ENCODE measurements at regions not wholly inside any gene's neighbourhood (a gene's known extent, or its start where the extent isn't known, plus 50 kb on each side); places are given as distances from the start of the nearest gene placed in this dataset.

- in situ Hi-C loops (cut with MboI; ENCODE audit: low sequenced_read_pairs) = no loop called here
Observed at GRCh38 chr3:72569754-72570440, 278.3 kb downstream of the SHQ1 start.

DNA sequence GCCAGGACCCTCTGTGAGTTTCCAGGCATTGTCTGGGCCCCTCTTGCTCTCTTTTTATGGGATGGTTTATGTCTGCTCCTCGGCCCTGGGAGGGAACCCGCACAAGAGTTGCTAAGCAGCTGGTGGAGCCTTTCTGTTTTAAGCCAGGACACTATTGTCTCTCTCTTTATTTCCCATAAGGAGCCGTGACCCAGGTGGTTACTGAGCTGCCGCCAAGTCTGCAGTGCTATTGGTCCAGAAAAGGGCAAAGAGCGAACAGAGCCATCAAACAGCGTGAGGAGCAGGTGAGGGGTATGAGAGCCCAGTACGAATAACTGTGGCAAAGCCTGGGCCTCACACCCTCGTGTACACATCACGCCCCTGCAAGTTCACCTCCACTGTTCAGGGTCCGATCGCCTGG is 280.2 kb downstream of the SHQ1 start:
- in situ Hi-C loops (cut with MboI; ENCODE audit: low sequenced_read_pairs) = no loop called here

DNA sequence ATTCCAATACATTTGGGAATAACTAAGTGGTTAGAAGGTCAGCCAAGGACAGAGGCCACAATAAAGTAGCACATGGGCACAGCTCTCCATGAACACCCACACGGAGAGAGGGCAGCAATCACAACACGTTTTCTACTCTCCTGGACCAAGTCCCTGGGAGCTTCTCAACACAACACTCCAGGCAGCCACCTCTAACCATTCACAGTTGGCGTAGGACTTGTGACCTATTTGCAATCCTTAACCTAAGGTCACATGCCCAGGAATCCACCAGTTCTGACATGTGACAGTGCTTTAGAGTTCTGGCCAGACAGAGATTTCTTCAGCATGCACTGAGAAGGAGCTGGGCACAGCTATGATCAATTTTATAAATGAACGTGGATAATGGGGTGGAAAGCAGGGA is 280.8 kb downstream of the SHQ1 start:
- in situ Hi-C loops (cut with MboI; ENCODE audit: low sequenced_read_pairs) = no loop called here

DNA sequence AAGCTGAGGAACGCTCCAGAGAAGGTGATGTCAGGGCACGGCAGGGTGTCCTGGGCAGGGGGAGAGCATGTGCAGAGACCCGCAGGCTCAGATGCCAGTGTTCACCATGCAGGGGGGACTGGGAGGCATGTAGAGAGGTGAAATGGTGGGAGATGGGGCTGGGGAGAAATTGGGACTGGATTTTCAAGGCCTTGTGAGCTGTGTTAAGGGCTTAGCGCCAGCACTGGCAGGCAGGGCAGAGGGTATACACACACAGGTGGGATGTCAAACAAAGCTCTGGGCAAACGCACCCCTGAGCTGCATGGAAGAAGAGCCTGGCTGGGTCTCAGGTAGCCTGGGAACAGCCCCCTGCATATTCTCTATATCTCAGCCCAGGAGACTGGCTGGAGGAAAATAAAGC is 282.7 kb downstream of the SHQ1 start:
- in situ Hi-C loops (cut with MboI; ENCODE audit: low sequenced_read_pairs) = no loop called here

DNA sequence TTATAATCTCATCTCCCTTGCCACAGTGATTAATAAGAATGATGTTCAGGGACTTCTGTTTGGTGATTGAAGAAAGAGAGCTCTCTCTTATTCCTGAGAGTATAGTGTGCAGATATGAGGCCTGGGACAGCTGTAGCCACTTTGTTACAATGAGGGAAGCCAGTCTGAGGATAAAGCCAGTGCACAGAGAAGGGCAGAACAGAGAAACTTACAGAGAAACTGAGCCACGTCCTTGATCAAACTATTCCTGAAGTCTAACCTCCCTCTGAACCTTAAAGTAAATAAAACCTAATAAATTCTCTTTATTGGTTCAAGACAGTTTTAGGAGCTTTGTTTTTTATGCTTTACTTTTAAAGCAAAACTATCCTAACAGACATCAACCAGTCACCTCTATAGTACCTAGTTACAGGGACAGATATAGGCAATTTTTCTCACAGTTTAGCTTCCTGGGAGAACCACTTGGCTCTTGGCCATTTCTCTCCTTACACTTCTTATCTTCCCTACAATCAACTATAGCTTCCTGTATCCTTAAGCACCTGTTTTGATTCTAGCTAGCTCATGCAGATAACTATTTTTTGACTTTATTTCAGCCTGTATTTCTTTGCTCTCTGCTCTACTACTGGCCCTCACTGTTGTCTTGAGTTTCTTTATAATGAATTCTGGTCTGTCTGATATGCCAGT is 284.4 kb downstream of the SHQ1 start:
- in situ Hi-C loops (cut with MboI; ENCODE audit: low sequenced_read_pairs) = no loop called here

DNA sequence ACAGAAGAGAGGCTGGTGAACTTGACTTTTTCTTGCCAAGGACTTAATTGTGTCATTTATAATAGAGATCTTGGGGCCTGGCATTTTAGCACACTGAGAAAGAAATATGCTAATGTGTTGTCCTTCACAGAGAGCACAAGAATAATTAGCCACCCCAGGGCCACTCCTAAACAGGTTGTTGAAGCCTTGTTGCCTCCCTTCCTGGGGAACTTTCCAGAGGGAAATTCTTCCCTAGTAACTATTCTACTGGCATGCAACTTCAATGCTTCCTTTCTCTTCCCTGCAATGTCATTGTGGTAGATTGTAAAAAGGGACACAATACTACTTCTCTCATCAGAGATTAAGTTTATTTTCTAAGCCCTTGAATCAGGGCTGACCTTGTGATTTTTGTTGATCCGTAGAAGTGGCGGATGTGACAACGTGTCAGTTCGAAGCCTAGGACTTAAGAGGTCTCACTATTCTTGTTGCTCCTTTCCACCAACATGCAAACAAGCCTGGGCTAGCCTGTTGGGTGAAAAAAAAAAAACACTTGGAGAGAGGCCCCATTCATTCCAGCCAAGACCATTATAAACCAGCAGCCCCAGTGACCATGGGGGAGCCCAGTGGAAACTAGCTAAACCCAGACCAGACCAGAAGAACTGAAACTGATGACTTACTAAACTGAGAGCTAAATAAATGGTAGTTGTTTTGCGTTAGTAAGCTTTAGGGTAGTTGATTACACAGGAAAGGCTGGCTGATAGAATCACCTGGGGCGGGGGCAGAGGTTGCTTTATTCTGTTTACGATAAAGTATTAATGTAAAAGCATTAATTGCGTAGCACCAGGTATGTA is 287.2 kb downstream of the SHQ1 start:
- in situ Hi-C loops (cut with MboI; ENCODE audit: low sequenced_read_pairs) = no loop called here

DNA sequence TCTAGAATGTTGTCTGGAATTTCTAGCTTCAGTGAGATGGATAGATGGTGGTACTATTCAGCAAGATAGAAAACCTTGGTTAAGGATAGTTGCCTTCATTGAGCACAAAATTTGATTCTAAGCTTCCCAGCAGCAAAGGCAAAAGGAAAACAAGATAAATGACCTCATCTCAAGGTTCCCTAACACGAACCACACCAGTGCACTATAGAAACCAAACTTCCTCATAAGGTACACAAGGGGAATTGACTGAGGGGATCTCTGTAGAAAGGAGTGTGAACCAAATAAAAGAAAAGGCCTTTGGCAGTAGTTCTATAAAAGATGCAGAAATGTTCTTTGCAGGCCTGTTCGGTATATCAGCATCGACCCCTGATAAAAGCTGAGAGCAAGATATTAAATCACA is 288.9 kb downstream of the SHQ1 start:
- in situ Hi-C loops (cut with MboI; ENCODE audit: low sequenced_read_pairs) = no loop called here

GRCh38 chr3:72558001-72558400 is 290.2 kb downstream of the SHQ1 start:
- in situ Hi-C loops (cut with MboI; ENCODE audit: low sequenced_read_pairs) = no loop called here

- in situ Hi-C loops (cut with MboI; ENCODE audit: low sequenced_read_pairs) = no loop called here
Observed at GRCh38 chr3:72555714-72556113, 292.5 kb downstream of the SHQ1 start.

DNA sequence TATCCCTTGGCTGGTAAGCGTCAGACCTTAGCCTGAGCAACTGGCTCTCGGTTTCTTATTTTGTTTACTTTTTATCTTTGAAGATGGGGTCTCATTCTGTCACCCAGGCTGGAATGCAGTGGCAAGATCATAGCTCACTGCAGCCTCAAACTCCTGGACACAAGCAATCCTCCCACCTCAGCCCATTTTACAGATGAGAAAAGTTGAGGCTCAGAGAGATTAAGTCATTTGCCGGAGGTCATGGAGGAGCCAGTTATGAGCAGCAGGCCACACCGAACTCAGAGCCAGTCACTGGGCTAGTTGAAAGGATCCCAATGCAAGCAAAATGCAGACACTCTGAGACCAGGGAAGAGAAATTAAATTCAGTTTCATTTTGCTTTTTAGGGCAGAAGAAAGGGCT is 293.6 kb downstream of the SHQ1 start:
- in situ Hi-C loops (cut with MboI; ENCODE audit: low sequenced_read_pairs) = no loop called here

DNA sequence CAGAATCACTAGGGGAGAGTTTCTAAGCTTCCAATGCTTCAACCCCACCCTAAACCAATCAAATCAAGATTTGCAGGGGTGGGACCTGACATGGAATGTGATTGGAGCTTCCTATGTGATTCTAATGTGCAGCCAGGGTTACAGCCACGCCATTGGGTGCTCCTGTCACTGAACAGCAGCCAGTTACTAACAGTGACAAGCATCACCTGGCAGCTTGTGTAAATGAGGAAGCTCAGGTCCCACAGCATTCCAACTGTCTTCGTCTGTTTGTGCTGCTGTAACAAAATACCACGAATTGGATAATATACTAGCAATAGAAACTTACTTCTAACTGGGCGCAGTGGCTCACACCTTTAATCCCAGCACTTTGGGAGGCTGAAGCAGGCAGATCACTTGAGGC is 294.9 kb downstream of the SHQ1 start:
- in situ Hi-C loops (cut with MboI; ENCODE audit: low sequenced_read_pairs) = no loop called here

GRCh38 chr3:72550582-72551262 is 297.5 kb downstream of the SHQ1 start:
- in situ Hi-C loops (cut with MboI; ENCODE audit: low sequenced_read_pairs) = no loop called here

DNA sequence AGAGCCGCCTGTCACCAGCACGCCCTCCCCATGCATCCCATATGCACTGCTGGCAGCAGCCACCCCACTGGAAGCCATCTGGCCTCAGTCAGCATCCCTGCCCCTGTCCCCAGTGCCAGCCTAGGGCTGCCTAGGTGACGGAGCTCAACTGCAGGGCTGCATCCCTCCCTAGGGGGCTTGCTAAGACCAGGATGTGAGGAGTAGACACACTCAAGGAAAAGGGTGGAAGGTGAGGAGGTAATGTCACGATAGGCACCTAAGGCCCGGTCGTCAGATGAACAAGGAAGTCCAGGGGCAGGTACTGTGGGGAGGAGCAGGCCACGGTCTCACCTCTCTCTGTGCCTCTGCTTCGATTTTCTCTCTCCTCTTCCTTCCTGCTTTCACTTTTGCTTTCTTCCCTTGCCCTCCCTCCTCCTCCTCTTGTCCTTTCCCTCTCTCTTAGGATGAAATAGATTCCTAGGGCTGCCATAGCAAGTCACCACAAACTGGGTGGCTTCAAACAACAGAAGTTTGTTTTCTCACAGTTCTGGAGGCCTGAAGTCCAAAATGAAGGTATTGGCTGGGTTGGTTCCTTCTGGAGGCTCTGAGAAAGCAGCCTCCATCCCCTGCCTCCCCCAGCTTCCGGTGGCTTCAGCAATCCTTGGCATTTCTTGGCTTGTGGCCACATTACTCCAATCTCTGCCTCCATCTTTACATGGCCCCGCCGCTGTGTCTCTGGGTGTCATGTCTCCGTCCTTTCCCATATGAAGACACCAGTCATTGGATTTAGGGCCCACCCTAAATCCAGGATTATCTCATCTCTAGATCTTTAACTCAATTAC is 298.3 kb downstream of the SHQ1 start:
- in situ Hi-C loops (cut with MboI; ENCODE audit: low sequenced_read_pairs) = no loop called here

- in situ Hi-C loops (cut with MboI; ENCODE audit: low sequenced_read_pairs) = no loop called here
Observed at GRCh38 chr3:72548981-72549380, 299.3 kb downstream of the SHQ1 start.

- in situ Hi-C loops (cut with MboI; ENCODE audit: low sequenced_read_pairs) = no loop called here
Observed at GRCh38 chr3:72548461-72548860, 299.8 kb downstream of the SHQ1 start.

GRCh38 chr3:72547183-72547582 is 301.1 kb downstream of the SHQ1 start:
- in situ Hi-C loops (cut with MboI; ENCODE audit: low sequenced_read_pairs) = no loop called here

DNA sequence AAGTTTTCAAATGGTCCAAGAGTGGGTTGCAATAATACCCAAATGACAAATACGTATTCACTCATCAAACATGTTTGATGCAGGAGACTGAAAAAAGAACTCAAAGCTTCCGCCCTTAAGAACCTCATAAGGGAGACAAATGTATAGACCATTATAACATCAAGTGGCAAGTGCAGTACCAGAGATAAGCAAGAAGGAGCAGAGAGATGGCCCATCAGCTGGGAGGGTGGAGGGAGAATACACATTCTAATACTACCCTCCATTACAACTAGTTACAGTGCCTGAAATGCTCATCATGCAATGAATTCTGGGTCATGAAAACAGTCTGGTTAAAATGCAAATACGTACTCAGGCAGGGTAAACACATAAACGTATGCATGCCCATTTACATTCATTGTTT is 304.0 kb downstream of the SHQ1 start:
- in situ Hi-C loops (cut with MboI; ENCODE audit: low sequenced_read_pairs) = no loop called here

- in situ Hi-C loops (cut with MboI; ENCODE audit: low sequenced_read_pairs) = no loop called here
Observed at GRCh38 chr3:72543246-72543645, 305.0 kb downstream of the SHQ1 start.

DNA sequence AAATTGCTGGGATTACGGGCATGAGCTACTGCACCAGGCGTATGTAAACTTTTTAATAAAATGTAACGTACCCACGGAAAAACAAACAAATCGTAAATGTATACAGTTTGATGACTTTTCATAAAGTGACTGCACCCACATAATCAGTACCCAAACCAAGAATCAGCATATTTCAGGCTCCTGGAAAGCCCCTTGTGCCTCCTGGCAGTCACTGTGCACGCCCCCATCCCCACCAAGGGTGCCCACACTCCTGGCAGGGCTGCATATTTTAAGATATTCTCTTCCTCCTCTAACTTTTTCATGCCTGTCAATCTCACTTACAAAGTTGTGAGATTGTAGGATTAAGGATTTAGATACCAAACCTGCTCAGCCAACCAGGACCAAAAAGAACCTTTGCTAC is 305.5 kb downstream of the SHQ1 start:
- in situ Hi-C loops (cut with MboI; ENCODE audit: low sequenced_read_pairs) = no loop called here

- in situ Hi-C loops (cut with MboI; ENCODE audit: low sequenced_read_pairs) = no loop called here
Observed at GRCh38 chr3:72539856-72540255, 308.4 kb downstream of the SHQ1 start.

All from HL-60/S4 treated with phorbol 12-myristate 13-acetate at 8.2 ng/mL for 4 days and 3 days (cell line).